GM21528 (cell line): ENCODE measurements at regions not wholly inside any gene's neighbourhood (a gene's known extent, or its start where the extent isn't known, plus 50 kb on each side); places are given as distances from the start of the nearest gene placed in this dataset.
"Not testable (repeated sequence)": the region's sequence is repeated elsewhere in the genome, so short reads cannot be mapped to it uniquely, and the experiment has no call there.

Source experiments
- ATAC-seq: cut with Tn5 transposase; IDR thresholded peaks from one replicate; pipeline ENCODE4 v1.9.1; 2021; ENCODE audit warnings: mild to moderate bottlenecking, moderate library complexity; ENCODE audit not compliant: unreplicated experiment, low FRiP score

DNA sequence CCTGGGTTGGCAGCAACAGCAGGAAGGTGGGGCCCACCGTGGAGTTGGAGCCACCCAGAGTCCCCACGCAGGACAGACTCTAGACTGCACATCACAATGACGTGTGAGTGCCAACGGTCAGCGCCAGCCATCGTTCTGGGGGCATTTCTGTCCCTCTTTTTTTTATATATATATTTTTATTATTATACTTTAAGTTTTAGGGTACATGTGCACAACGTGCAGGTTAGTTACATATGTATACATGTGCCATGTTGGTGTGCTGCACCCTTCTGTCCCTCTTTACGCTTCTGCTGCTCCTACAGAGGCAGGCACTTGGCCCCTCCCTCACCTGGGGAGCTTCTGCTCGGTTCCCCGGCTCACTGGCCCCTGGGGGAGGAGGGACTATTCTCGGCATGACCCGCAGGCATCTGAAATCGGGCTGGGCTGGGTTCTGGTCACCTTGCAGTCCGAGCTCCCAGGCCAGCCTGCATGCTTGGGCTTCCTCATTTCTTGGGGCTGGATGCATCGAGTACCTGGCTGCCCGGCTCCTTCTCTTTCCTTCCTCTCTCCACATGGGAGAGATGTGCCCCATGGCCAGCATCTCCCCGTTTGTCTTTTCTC, 787.4 kb downstream of the TBC1D22A start:
- no peak for ATAC-seq

- ATAC-seq: no peak
Measured at GRCh38 chr22:47548953-47549740, 786.7 kb downstream of the TBC1D22A start.

DNA sequence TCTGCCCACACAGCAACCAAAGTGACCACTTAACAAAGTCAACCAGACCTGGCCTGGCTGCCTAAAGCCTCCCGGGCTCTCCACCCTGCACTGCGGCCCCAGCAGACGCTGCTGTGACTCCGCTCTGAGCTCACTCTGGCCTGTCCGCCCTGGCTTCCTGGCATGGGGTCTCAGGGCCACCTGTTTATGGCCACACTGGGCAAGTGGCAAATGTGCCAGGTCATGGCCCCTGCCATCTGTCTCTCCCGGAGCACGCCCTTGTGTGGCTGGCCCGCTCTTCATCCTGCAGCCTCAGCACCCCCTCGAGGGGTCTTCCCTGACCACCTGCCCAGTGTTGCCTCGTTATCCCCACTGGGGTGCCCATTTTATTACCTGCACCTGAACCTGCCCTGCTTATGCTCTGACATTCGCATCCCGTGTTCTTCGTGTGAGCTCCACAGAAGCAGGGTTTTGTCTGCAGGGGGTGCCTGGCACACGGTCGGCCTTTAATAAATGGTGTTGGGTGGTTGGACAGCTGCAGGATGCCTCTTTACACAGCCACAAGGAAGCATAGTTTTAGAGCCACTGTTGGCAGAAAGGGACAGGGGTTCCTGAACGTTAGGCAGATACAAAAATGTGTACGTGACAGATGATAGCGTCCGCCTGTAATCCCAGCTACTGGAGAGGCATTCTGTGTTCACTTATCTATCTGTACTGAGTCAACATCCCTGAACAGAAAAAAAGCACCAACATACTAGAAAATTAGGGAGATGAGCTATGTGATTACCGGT, 785.6 kb downstream of the TBC1D22A start:
- ATAC-seq: no peak

DNA sequence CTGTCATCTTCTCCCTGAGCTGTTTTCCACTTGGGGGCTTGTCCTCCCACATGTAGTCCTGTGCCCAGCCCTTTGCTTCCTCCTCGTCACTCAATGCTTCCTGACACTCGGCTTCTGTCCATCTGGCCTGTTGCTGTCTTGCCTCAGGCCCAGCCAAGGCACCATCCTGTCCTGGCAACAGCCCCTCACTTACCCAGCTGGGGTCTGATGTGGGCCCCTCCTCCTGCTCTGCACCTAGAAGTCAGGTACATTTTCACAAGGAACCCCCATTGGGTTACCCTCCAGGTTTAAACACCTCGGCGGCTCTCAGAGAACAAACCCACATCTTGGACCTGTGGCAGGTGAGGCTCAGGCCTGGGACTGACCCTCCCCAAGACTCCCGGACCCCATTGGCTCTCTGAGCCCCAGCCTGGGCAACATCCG, 784.8 kb downstream of the TBC1D22A start:
- ATAC-seq: no peak

GRCh38 chr22:47544696-47545095, 782.2 kb downstream of the TBC1D22A start:
- no peak for ATAC-seq

GRCh38 chr22:47543447-47543846, 781.0 kb downstream of the TBC1D22A start:
- ATAC-seq: no peak

GRCh38 chr22:47540011-47540410, 777.6 kb downstream of the TBC1D22A start:
- no peak for ATAC-seq

DNA sequence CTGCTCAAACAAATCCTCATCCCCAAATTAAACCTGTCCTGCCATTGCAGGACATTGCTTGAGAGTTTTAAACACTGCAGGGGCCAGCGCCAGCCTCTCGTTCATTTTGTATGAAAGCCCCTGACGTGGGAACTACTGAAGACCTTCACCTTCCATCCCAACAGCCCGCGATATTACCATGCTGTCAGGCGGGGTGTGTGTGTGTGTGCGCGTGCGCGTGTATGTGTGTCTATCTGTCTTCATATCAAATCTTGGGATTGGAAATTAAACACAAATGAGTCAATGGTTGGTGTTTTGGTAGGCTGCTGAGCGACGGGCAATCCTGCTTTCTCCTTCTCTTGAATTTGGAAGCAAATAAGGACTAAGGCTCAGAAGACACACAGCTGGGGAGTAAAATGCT, 776.9 kb downstream of the TBC1D22A start:
- ATAC-seq: no peak

- no peak for ATAC-seq
Measured at GRCh38 chr22:47535681-47536080, 773.2 kb downstream of the TBC1D22A start.

- ATAC-seq: no peak
Measured at GRCh38 chr22:47534804-47535410, 772.5 kb downstream of the TBC1D22A start.

DNA sequence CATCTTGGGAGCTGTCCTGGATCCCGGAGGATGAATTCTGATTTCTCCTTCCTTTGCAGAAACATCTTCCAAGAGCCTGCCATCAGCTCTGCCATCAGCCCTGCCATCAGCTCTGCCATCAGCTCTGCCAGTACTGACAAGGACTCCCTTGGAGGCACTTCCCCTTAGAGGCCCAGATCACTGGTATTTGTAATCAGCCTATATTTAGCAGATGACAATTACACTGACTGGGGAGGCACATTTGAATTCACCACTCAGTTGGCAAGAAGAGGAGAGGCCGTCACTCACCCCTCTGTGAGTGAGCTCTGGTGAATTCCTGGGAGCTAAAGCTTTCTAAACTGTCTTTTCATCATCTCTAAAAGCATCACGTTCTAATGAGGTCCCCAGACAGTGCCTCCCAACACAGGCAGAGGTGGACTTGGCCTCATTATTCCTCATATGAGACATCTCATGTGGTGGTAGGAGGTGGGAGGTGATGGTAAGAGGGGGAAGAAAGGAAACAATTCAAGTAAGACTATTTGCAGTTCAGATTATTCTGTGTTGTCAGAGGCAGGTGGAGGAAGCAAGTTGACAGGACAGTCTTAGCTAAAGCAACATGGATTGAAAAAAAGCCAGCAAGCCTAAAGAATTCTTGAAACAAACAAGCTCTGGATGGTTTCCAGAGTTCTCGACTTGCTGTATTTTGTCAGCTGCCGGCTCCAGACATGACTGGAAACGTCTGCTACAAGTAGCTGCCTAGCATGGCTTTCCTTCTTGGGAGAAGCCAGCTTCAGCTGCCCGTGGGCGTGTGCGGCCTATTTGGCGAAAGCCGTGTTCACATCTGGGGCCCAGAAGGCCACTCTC, 771.7 kb downstream of the TBC1D22A start:
- ATAC-seq: no peak

DNA sequence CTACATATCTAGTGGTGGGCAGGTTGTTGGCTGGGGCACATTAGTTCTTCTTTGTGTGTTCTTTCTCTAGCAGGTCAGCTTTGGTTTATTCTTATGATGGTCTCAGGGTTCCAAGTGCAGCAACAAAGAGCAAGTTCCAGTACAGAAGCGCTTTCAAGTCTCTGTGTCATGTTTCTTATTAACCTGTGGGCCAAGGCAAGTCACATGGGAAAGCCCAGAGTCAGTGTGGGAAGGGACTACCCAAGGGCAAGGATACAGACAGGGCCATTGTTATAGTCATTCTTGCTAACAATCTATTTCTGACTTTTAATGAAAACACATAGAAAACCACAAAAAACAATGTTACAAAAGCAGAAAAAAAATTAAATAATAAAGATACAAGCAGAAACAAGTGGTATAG, 754.6 kb downstream of the TBC1D22A start:
- no peak for ATAC-seq

- no peak for ATAC-seq
Measured at GRCh38 chr22:47515384-47516125, 753.1 kb downstream of the TBC1D22A start.

DNA sequence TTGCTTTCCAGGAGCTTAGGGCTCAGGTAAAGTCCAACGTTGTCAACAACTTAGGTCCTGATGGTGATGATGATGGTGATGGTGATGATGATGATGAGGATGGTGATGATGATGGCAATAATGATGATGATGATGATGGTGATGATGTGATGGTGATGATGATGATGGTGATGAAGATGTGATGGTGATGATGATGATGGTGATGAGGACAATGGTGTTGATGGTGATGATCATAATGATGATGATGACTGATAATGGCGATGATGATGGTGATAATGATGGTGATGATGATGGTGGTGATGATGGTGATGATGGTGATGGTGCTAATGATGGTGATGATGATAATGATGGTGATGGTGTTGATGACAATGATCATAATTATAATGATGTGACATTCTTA, 750.2 kb downstream of the TBC1D22A start:
- ATAC-seq: no peak

DNA sequence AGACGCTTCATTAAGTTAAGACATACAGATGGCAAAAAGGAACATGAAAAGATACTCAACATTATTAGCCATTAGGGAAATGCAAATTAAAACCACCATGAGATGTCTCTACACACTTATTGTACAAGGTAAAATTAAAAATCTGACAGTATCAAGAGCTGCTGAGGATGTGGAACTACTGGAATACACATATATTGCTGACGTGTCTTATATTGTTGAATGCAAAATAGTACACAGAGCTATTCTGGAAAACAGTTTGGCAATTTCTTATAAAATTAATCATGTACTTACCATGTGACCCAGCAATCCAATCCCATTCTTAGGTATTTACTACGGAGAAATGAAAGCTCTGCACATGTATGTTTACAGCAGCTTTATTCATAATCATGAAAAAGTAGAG, 742.5 kb downstream of the TBC1D22A start:
- ATAC-seq: no peak

GRCh38 chr22:47498969-47499495, 736.6 kb downstream of the TBC1D22A start:
- ATAC-seq: no peak

DNA sequence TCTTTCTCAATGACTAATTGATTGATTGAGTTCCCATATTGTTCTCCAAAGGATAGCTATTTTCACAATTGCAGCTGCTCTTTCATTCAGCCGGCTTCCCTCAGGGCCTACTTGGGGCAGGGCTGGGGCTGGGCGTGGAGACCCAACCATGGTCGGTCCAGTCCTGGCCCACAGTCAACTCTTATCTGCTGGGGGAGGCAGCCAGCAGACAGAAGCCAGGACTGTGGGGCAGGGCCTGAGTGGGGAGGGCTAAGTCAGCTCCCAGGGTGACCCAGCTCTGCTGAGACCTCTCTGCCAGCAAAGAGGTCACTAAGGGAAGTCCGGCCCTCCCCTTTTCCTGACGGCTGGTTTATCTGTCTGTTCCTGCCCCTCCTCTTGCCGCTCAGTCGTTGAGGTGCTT, 735.2 kb downstream of the TBC1D22A start:
- ATAC-seq: no peak

DNA sequence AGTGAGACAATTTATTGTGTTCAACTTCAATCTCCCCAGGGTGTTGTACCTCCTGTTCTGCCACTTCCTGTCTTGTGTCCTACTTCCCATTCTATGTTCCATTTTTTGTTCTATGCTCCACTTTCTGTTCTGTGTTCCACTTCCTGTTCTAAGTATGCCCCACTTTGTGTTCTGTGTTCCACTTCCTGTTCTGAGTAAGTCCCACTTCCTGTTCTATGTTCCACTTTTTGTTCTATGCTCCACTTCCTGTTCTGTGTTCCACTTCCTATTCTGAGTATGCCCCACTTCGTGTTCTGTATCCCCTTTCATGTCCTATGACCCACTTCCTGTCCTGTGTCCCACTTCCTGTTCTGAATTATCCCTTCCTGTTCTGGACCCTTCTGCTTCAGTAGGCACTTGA, 732.7 kb downstream of the TBC1D22A start:
- no peak for ATAC-seq

DNA sequence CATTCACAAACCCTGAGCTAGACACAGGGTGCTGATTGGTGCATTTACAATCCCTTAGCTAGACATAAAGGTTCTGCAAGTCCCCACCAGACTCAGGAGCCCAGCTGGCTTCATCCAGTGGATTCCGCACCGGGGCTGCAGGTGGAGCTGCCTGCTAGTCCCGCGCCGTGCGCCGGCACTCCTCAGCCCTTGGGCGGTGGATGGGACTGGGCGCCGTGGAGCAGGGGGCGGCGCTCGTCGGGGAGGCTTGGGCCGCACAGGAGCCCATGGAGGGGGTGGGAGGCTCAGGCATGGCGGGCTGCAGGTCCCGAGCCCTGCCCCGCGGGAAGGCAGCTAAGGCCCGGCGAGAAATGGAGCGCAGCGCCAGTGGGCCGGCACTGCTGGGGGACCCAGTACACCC, 725.7 kb downstream of the TBC1D22A start:
- ATAC-seq: not testable (repeated sequence)
